IMR-90 (cell line): ENCODE measurements at regions not wholly inside any gene's neighbourhood (a gene's known extent, or its start where the extent isn't known, plus 50 kb on each side); places are given as distances from the start of the nearest gene placed in this dataset.

Source experiments
- ATAC-seq: fragments of 200-7000 bp; cut with Tn5 transposase; 2 replicates; pipeline ENCODE4 v1.9.1; 2020; ENCODE audit warnings: low read depth, mild to moderate bottlenecking, moderate library complexity
- BruUV-seq: library from RNA; stranded (reverse); fragments of 400-500 nt; replicated peaks from 2 replicates; lab custom pipeline; 2021; lab: Mats Ljungman, UMichigan
- CTCF ChIA-PET: fragments of 300-600 bp; formaldehyde crosslinking; extraction: SDS; loops from one replicate; lab custom pipeline; 2021; ENCODE audit warnings: antibody characterized with exemption; lab: Yijun Ruan, JAX
- POLR2A ChIA-PET: fragments of 300-600 bp; sonication (Branson Sonifier 250); formaldehyde crosslinking; loops from one replicate; lab custom pipeline; 2022; ENCODE audit warnings: antibody characterized with exemption; ENCODE audit not compliant: unreplicated experiment; lab: Charles Lee
- DNase-seq: peaks from one replicate; pipeline ENCODE4 v3.0.0; 2013
- H2AFZ ChIP-seq: replicated peaks from 2 replicates; pipeline ENCODE3; 2013; ENCODE audit warnings: low read length, mild to moderate bottlenecking; ENCODE audit not compliant: poor library complexity
- H2AK5ac ChIP-seq: 2 replicates; pipeline ENCODE4 v1.6.1; 2013; ENCODE audit warnings: low read depth, low read length, inconsistent platforms
- H2AK9ac ChIP-seq: replicated peaks from 2 replicates; pipeline ENCODE3; 2013; ENCODE audit warnings: mild to moderate bottlenecking, low read depth, low read length, moderate library complexity; ENCODE audit not compliant: poor library complexity
- H2BK120ac ChIP-seq: 2 replicates; pipeline ENCODE4 v1.6.1; 2013; ENCODE audit warnings: low read depth, low read length, inconsistent platforms
- H2BK15ac ChIP-seq: 3 replicates; pipeline ENCODE4 v1.6.1; 2013; ENCODE audit warnings: low read depth, low read length, inconsistent platforms
- H2BK20ac ChIP-seq: 2 replicates; pipeline ENCODE4 v1.6.1; 2013; ENCODE audit warnings: low read depth, mild to moderate bottlenecking, inconsistent platforms, low read length, moderate library complexity
- H2BK5ac ChIP-seq: 2 replicates; pipeline ENCODE4 v1.6.1; 2013; ENCODE audit warnings: mild to moderate bottlenecking, low read depth, low read length, inconsistent platforms; ENCODE audit not compliant: poor library complexity, severe bottlenecking
- H3K14ac ChIP-seq: replicated peaks from 2 replicates; pipeline ENCODE4 v1.6.1; 2013; ENCODE audit warnings: low read depth, low read length, inconsistent platforms
- H3K18ac ChIP-seq: 2 replicates; pipeline ENCODE4 v1.6.1; 2013; ENCODE audit warnings: low read depth, low read length, control low read depth
- H3K23ac ChIP-seq: 2 replicates; pipeline ENCODE4 v1.6.1; 2013; ENCODE audit warnings: low read depth, low read length, inconsistent platforms
- H3K27ac ChIP-seq: 2 replicates; pipeline ENCODE4 v1.5.1; 2013; ENCODE audit warnings: mild to moderate bottlenecking, control low read depth, low read length; ENCODE audit not compliant: insufficient read depth
- H3K27me3 ChIP-seq: 2 replicates; pipeline ENCODE4 v1.6.1; 2013; ENCODE audit warnings: low read length; ENCODE audit not compliant: control insufficient read depth, insufficient read depth
- H3K36me3 ChIP-seq: 2 replicates; pipeline ENCODE4 v1.6.1; 2013; ENCODE audit warnings: low read length, mixed read lengths; ENCODE audit not compliant: control insufficient read depth, insufficient read depth
- H3K4ac ChIP-seq: 2 replicates; pipeline ENCODE4 v1.6.1; 2013; ENCODE audit warnings: low read depth, low read length, inconsistent platforms
- H3K4me1 ChIP-seq: 2 replicates; pipeline ENCODE4 v1.6.1; 2013; ENCODE audit warnings: low read length, mixed read lengths; ENCODE audit not compliant: control insufficient read depth, insufficient read depth
- H3K4me2 ChIP-seq: 2 replicates; pipeline ENCODE4 v1.6.1; 2013; ENCODE audit warnings: low read depth, mild to moderate bottlenecking, control low read depth, low read length, moderate library complexity
- H3K4me3 ChIP-seq: 2 replicates; pipeline ENCODE4 v1.5.1; 2013; ENCODE audit warnings: low read depth, mild to moderate bottlenecking, control low read depth, low read length, moderate library complexity; ENCODE audit not compliant: insufficient read depth
- H3K56ac ChIP-seq: 2 replicates; pipeline ENCODE4 v1.6.1; 2013; ENCODE audit warnings: low read length, inconsistent platforms; ENCODE audit not compliant: insufficient read depth; ENCODE audit errors: extremely low read depth
- H3K79me1 ChIP-seq, 2 experiments: 2 replicates each; pipeline ENCODE4 v1.6.1; 2013; ENCODE audit warnings: low read length in 2 of 2, inconsistent platforms in 1 of 2, low read depth in 1 of 2
- H3K9ac ChIP-seq: 2 replicates; pipeline ENCODE4 v1.6.1; 2013; ENCODE audit warnings: low read depth, low read length, control low read depth
- H3K9me1 ChIP-seq: 2 replicates; pipeline ENCODE4 v1.6.1; 2013; ENCODE audit warnings: low read length, inconsistent platforms; ENCODE audit not compliant: insufficient read depth
- H3K9me3 ChIP-seq: 2 replicates; pipeline ENCODE4 v1.6.1; 2013; ENCODE audit warnings: low read length; ENCODE audit not compliant: control insufficient read depth, insufficient read depth
- H4K20me1 ChIP-seq: 2 replicates; pipeline ENCODE4 v1.6.1; 2013; ENCODE audit warnings: low read length, inconsistent platforms; ENCODE audit not compliant: insufficient read depth
- H4K5ac ChIP-seq: 2 replicates; pipeline ENCODE4 v1.6.1; 2013; ENCODE audit warnings: mild to moderate bottlenecking, low read depth, low read length, control low read depth
- H4K8ac ChIP-seq, 2 experiments: 2 replicates each; pipeline ENCODE4 v1.6.1; 2013; ENCODE audit warnings: low read depth in 2 of 2, low read length in 2 of 2, control low read depth in 1 of 2, inconsistent platforms in 1 of 2
- H4K91ac ChIP-seq: 2 replicates; pipeline ENCODE4 v1.6.1; 2013; ENCODE audit warnings: low read depth, low read length, inconsistent platforms; ENCODE audit not compliant: insufficient read depth
- CEBPB ChIP-seq: IDR thresholded peaks from 2 replicates; pipeline ENCODE4 v1.6.1; 2012; ENCODE audit warnings: low read depth, low read length, improper control_type of control experiment
- CHD1 ChIP-seq: IDR thresholded peaks from 2 replicates; pipeline ENCODE4 v1.6.1; 2012; ENCODE audit warnings: low read depth, low read length, improper control_type of control experiment
- CTCF ChIP-seq: conservative IDR thresholded peaks from 2 replicates; pipeline ENCODE4 v1.5.1; 2012; ENCODE audit warnings: mild to moderate bottlenecking, low read depth, low read length, improper control_type of control experiment
- MAFK ChIP-seq: IDR thresholded peaks from 2 replicates; pipeline ENCODE4 v1.6.1; 2012; ENCODE audit warnings: low read depth, low read length, improper control_type of control experiment
- MAZ ChIP-seq: IDR thresholded peaks from 2 replicates; pipeline ENCODE4 v1.6.1; 2012; ENCODE audit warnings: low read depth, mild to moderate bottlenecking, low read length, improper control_type of control experiment, moderate library complexity, borderline replicate concordance
- MXI1 ChIP-seq: IDR thresholded peaks from 2 replicates; pipeline ENCODE4 v1.6.1; 2012; ENCODE audit warnings: low read depth, mild to moderate bottlenecking, low read length, moderate library complexity, borderline replicate concordance
- POLR2A ChIP-seq: IDR thresholded peaks from 2 replicates; pipeline ENCODE4 v1.6.1; 2012; ENCODE audit warnings: mild to moderate bottlenecking, low read depth, low read length
- RFX5 ChIP-seq: IDR thresholded peaks from 2 replicates; pipeline ENCODE4 v1.8.0; 2012; ENCODE audit warnings: low read depth, mild to moderate bottlenecking, low read length, moderate library complexity
- SMC3 ChIP-seq: fragments of 150-350 bp; IDR thresholded peaks from 2 replicates; pipeline ENCODE4 v1.6.1; 2016; ENCODE audit warnings: low read depth, mild to moderate bottlenecking, antibody characterized with exemption, low read length, moderate library complexity
- WGBS, 2 experiments: methylation state at CpG; one replicate each; pipeline versions ENCODE4 v1.1.5 to v1.1.7; 2013; ENCODE audit warnings: missing lambda C conversion rate in 2 of 2; ENCODE audit not compliant: insufficient read length in 1 of 2; ENCODE audit errors: extremely low coverage in 2 of 2; 5-methylcytosine and 5-hydroxymethylcytosine counted together
- dilution Hi-C: fragments of 300-500 bp; cut with HindIII; formaldehyde crosslinking; loops from one replicate; pipeline ENCODE4 v1.14.3; 2018; ENCODE audit warnings: low sequenced_read_pairs; ENCODE audit not compliant: unreplicated experiment
- in situ Hi-C: fragments of 300-500 bp; cut with MboI; formaldehyde crosslinking; loops from 3 replicates; pipeline ENCODE4 v1.14.3; 2019; ENCODE audit warnings: low sequenced_read_pairs, inconsistent platforms, mixed read lengths
- intact Hi-C: fragments of 100-400 bp; cut with micrococcal nuclease; formaldehyde crosslinking; loops from 2 replicates; pipeline ENCODE4 v1.10.0; 2022

- intact Hi-C loops, result no loop called here
- no peak for ATAC-seq
These were observed 304.5 kb upstream of the KAZN start for GRCh38 chr1:14294006-14294405.

More at GRCh38 chr1:14294006-14294405, 304.5 kb upstream of the KAZN start:
- Histone ChIP-seq H2AK9ac (no peak overlapping the region), H3K4me1 (no peaks in the 10 kb centered on the region), H3K9me3 (peaks cover 4% of the 10 kb centered on the region; the same call in 1 of the 2 replicates), H2BK15ac (no peak overlapping the region), H4K20me1 (no peaks in the 10 kb centered on the region), H3K23ac (no peak overlapping the region), H2BK5ac (no peak overlapping the region), H3K56ac (no peak overlapping the region), H3K4me3 (no peak overlapping the region), H2BK20ac (no peak overlapping the region), H3K27ac (no peak overlapping the region), H3K79me1 (no peaks in the 10 kb centered on the region), H3K9me1 (no peaks in the 10 kb centered on the region), H4K91ac (no peak overlapping the region), H3K4ac (no peak overlapping the region), H3K4me2 (no peak overlapping the region), H2BK120ac (no peak overlapping the region), H4K8ac (no peak overlapping the region), H2AK5ac (no peak overlapping the region), H2AFZ (no peak overlapping the region), H3K14ac (no peak overlapping the region), H4K5ac (no peak overlapping the region), H3K9ac (no peak overlapping the region), H3K36me3 (no peaks in the 10 kb centered on the region), H3K27me3 (no peaks in the 10 kb centered on the region), H3K18ac (no peak overlapping the region)
- DNase-seq, result no peak
- dilution Hi-C loops (no loop called here), in situ Hi-C loops (no loop called here)
- BruUV-seq, result no TSS peak
- TF ChIP-seq CHD1 (no peak), CEBPB (no peak), CTCF (no peak), MAFK (no peak), POLR2A (no peak), RFX5 (no peak), SMC3 (no peak), MAZ (no peak), MXI1 (no peak)
- ChIA-PET POLR2A (no interaction called here), CTCF (no interaction called here)
- 83% methylated on average over 3 of the region's 5 CpGs; no CpG with 5 or more reads in 1 of the 2 experiments for WGBS, 2 experiments
